ENCODE measurements at regions not wholly inside any gene's neighbourhood (a gene's known extent, or its start where the extent isn't known, plus 50 kb on each side); places are given as distances from the start of the nearest gene placed in this dataset.
A peak's percentile ranks its signal among the peaks of the same experiment; 100 is the strongest.

DNA sequence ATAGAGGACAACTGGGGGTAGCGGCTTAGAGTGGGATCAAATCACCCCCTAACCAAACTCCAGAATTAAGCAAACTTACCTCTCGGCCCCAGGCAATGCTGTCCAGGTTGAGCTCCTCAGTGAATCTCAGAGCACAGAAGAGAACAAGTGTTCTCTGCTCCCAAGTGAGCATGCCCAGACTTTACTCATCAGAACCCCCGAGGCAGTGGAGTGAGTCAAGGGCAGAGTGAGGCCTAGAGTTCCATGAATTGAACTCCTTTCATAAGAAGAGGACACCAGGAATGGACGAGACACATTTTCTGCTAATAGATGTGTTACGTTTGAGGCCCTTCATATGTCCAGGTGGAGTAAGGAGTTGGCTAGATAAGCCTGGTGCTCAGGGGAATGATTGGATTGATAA, 134.0 kb upstream of the DTNBP1 start:
- DNase-seq: no peak

DNA sequence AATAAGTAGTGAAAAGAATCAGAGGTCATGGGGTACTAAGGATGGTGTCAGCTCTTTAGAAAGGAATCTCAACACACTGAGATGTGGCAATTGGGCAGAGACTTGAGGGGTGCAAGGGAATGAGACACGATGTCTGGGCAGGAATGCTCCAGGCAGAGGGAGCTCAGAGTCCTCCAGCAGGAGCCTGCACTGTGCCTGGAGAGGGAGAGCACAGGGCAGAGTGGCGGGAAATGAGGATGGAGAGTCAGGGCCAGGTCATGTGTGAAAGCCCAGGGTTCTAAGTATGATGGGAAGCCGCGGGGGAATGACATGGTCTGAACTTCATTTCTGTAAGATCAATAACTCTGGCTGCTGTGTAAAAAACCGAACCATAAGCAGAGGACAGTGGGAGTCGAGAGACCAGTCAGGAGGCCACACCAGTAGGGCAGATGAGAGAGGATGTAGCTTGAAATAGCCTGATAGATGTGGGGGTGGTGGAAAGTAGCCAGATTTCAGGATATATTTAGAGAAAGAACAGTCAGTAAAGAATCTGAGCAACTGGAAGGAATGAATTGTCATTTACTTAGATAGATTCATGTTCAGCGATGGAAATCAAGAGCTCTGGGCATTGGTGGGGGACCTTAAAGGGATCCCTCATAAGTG, 133.4 kb upstream of the DTNBP1 start:
- DNase-seq: no peak

DNA sequence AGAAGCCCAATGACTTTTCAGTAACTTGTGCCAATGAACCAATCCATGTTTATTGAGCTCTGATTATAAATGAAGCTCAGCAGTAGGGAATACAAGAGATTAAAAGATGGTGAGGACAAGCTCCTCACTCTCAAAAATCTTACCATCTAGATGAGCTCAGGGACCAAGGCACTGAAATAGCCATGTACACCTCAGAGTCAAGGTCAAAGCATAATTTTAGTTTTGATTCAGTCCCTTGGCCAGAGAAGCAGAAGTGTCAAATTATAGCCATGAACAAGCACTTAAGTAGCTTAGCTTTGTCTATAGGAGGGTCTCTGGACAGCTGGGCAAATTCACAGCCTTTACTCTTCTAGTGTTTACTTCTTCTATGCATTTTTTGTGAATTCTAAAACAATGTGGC, 131.0 kb upstream of the DTNBP1 start:
- no peak for DNase-seq

- DNase-seq: no peak
These were observed 130.5 kb upstream of the DTNBP1 start for GRCh38 chr6:15793288-15793687.

GRCh38 chr6:15792842-15793241, 130.0 kb upstream of the DTNBP1 start:
- no peak for DNase-seq

DNA sequence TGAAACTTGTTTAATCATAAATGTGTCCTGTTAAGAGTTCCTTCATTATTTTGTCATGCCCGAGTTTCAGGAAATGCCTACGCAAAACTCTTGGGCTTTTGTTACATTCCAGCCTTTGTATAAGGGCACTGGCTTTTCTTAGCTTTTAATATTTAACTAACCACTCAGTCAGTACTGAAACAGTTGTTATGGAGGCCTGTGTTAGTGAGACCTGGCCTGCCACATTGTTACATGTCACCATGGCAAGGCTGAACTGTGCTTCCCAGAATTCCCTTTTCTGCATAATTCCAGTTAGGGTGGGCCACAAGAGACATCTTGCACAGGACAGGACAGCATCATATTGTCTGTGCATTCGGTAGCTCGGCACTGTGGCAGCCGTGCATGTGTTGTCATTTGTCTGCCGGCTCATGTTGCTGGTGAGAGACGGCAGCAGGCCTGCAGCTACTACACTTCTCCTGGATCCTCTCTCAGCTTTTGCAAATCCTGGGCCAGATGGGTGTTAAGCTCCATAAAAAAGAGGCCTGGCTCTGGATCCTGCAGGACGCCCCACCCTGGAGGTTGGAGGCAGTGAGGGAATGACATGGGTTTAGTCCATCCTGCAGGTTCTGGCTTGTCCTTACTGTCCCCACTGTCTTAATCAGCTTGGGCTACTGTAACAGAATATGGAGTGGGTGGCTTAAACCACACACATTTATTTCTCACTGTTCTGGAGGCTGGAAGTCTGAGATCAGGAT, 128.8 kb upstream of the DTNBP1 start:
- no peak for DNase-seq

DNA sequence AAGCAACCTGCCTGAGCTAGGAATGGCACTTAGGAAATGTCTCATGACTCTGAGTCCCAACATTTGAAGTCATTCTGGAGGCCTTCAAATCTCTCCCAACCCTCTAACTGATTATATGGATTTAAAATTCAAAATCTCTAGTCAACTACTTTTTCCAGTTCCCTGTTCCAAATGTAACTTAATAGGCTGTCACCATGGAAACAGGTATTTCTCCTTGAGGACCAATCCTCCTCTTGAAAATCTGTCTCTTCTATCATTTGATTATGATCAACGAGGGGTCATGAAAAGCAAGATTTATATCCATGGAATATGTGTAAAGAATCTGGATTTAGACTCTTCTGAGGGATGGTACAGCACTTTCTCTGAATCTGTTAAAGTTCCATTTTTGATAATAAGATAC, 127.3 kb upstream of the DTNBP1 start:
- DNase-seq: no peak

GRCh38 chr6:15786846-15787245, 124.0 kb upstream of the DTNBP1 start:
- no peak for DNase-seq

GRCh38 chr6:15783484-15783883, 120.7 kb upstream of the DTNBP1 start:
- no peak for DNase-seq

DNA sequence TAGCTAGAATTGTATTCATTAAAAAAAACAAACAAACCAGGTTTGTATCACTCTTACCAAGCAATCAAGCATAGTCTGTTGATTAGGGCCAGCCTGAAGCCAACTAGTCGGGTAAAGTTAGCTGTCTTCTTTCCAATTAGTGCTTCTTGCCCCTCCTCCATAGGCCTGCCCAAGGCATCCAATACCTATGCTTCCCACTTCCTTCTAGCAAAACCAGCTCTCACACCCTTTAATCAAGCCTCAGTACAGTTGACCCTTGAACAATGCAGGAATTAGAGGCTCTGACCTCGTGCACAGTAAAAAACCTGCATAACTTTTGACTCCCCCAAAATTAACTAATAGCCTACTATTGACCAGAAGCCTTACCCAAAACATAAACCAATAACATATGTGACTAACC, 119.1 kb upstream of the DTNBP1 start:
- no peak for DNase-seq

DNA sequence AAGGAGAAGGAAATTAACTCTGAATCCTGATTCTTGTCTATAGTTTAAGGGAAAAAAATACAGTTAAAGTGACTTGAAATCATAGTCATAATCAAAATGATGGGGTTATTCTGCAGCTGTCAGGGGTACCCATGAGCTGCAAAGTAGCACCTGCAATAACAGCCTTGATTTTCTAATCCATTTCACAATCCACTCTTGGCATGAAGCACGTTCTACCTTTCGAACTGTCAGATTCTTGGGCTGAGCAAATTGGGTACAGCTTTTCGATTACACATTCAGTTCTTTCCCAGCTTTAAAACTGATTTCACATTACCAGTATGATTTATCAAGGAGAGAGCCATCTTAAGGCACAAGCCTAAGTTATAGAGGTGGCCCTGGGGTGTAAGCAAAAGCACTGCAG, 118.5 kb upstream of the DTNBP1 start:
- no peak for DNase-seq

GRCh38 chr6:15780437-15780836, 117.6 kb upstream of the DTNBP1 start:
- no peak for DNase-seq

- DNase-seq: no peak
These were observed 116.9 kb upstream of the DTNBP1 start for GRCh38 chr6:15779726-15780125.

DNA sequence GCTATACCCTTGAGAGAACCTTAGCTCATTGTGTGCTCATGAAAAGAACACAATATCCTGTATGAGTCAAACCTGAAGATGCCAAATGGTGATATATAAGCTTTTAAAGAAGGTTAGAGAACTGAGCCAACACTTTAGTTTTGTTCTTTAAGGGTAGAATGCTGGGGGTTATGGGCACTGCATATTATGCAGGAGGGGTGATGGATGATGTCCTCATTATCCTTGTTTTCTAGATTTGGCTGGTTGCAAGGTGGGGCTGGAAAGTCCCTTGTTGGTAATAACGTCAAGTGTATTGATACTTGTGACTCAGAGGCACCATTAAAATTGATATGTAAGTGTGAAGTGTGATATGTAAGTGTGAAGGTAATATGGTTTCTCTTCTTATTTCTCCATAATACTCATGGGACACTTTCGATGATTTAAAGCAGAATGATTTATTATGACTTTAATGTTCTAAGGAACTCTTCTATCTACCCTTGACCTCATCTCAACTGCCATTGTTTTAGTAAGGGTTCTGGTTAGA, 113.7 kb upstream of the DTNBP1 start:
- DNase-seq: no peak

DNA sequence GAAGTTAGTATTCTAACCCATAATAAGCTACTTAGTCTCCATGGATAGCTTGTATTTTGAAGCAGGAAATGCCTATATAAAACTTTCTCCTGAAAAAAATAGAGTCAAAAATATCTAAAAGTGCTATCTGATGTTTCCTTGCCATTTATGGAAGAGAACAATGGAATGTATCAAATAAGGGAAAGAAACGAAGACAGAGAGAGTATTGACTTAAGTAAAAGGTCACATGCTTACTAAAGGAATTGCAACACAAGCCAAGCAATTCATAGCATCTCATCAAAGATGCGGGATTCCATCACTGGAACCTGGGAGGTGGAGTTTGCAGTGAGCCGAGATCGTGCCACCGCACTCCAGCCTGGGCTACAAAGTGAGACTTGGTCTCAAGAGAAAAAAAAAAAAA, 112.9 kb upstream of the DTNBP1 start:
- no peak for DNase-seq

- DNase-seq: no peak
These were observed 112.3 kb upstream of the DTNBP1 start for GRCh38 chr6:15775076-15775634.

GRCh38 chr6:15773806-15774410, 111.1 kb upstream of the DTNBP1 start:
- no peak for DNase-seq

GRCh38 chr6:15770347-15771143, 107.7 kb upstream of the DTNBP1 start:
- peak; percentile 63 for DNase-seq

GRCh38 chr6:15769511-15770018, 106.7 kb upstream of the DTNBP1 start:
- no peak for DNase-seq

GRCh38 chr6:15768999-15769398, 106.2 kb upstream of the DTNBP1 start:
- DNase-seq: no peak

- DNase-seq: no peak
These were observed 101.0 kb upstream of the DTNBP1 start for GRCh38 chr6:15763837-15764236.

DNA sequence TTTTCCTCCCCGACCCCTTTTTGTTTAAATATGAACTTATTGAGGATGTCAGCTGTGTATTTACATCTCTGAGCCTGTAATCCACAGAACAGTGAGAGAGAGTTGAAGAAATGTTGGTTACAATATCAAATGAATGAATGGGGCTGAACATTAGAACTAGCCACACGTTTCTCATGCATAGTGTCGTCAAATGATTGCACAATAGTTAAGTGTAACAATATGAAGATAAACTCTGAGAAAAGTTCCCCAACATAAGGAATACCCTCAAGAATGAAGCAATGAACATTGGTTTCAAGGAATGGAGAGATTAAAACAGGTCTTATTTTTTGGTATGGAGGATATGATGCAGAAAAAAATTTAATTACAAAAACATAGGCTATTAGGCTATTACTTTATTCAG, 100.5 kb upstream of the DTNBP1 start:
- no peak for DNase-seq

DNA sequence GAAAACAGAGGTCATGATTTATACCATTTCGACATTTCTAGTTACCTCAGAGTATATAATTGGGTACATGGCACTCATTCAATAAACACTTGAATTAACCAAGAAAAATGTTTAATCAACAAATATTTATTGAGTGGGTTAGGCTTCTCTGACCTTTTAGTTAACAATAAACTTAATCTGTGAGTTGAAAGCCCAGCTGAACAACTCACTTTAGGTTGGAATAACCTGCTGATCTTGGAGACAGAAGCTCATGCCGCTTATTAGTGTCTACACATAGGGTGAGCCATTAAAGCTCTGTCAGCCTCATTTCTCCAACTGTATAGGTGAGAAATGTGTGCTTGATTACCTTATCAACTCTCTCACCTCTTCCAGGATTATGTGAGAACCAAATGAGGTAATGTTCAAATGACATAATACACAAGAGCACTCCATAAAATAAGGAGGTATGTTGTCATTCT, 98.2 kb upstream of the DTNBP1 start:
- DNase-seq: no peak

Measured in activated CD8-positive, alpha-beta memory T cell treated with anti-CD3 and anti-CD28 coated beads, Interleukin-2, amount 50 U/mL, for 48 hours (primary cell).